ENCODE measurements at regions not wholly inside any gene's neighbourhood (a gene's known extent, or its start where the extent isn't known, plus 50 kb on each side); places are given as distances from the start of the nearest gene placed in this dataset.

GRCh38 chr21:43318841-43319781 is 107.8 kb downstream of the SIK1 start:
- no peak for TF ChIP-seq CTCF (IDR thresholded peaks at IDR 0.05; ENCODE audit: extremely low read depth in 1 of 2, insufficient read depth in 1 of 2, low read depth in 1 of 2, low read length in 2 of 2)
- no peak for TF ChIP-seq MAX (IDR thresholded peaks at IDR 0.05; ENCODE audit: insufficient read depth, insufficient read length)
- no peak for TF ChIP-seq POLR2A (IDR thresholded peaks at IDR 0.05; ENCODE audit: low read depth, low read length)
- TF ChIP-seq EZH2 (IDR thresholded peaks at IDR 0.05; ENCODE audit: borderline replicate concordance, low read depth, low read length, severe bottlenecking) = no peak
- TF ChIP-seq POLR2AphosphoS5 (IDR thresholded peaks at IDR 0.05; ENCODE audit: insufficient read depth, low read depth, low read length) = no peak
